Right lobe of liver (tissue), 6 donors: ENCODE measurements at regions not wholly inside any gene's neighbourhood (a gene's known extent, or its start where the extent isn't known, plus 50 kb on each side); places are given as distances from the start of the nearest gene placed in this dataset.

Experiments
- ATAC-seq, 4 donors: fragments of 200-7000 bp; cut with Tn5 transposase; one replicate each; pipeline ENCODE4 v1.9.1; 2020; ENCODE audit warnings: mild to moderate bottlenecking in 4 of 4, moderate library complexity in 4 of 4
- DNase-seq, 3 donors: peaks; one replicate each; pipeline ENCODE4 v3.0.0-alpha.2; 2020
- H3K27ac ChIP-seq, 3 donors: fragments of 200-600 bp; one replicate each; pipeline ENCODE4 v1.8.0; 2022
- H3K27me3 ChIP-seq, 2 donors: fragments of 200-600 bp; one replicate each; pipeline ENCODE4 v1.8.0; 2022
- H3K36me3 ChIP-seq, 4 donors: fragments of 200-600 bp; sonication (generic) in 1 of 4; one replicate each; pipeline versions ENCODE4 v1.5.1 to v1.8.0; 2017 to 2022; ENCODE audit warnings: control low read depth in 1 of 4
- H3K4me1 ChIP-seq, 4 donors: fragments of 200-600 bp; sonication (generic) in 1 of 4; one replicate each; pipeline versions ENCODE4 v1.5.1 to v1.8.0; 2017 to 2022; ENCODE audit warnings: control low read depth in 1 of 4
- H3K4me3 ChIP-seq, 3 donors: fragments of 200-600 bp; one replicate each; pipeline ENCODE4 v1.8.0; 2022
- H3K9me3 ChIP-seq, 4 donors: fragments of 200-600 bp; sonication (generic) in 1 of 4; one replicate each; pipeline versions ENCODE4 v1.5.1 to v1.8.0; 2017 to 2022; ENCODE audit warnings: control low read depth in 1 of 4
- POLR2A ChIP-seq: fragments of 450-650 bp; IDR thresholded peaks from one replicate; pipeline ENCODE4 v1.6.1; 2017; ENCODE audit warnings: antibody characterized with exemption, mild to moderate bottlenecking
- WGBS: methylation state at CpG from one replicate; pipeline ENCODE4 v1.1.6; 2018; ENCODE audit warnings: low coverage, low lambda C conversion rate; ENCODE audit not compliant: insufficient coverage; ENCODE audit errors: missing lambda C conversion rate; 5-methylcytosine and 5-hydroxymethylcytosine counted together
- intact Hi-C, 2 donors: fragments of 100-400 bp; cut with DNase I; formaldehyde crosslinking; loops; one replicate each; pipeline versions ENCODE4 v1.11.2 to v1.14.1; 2022
- TF ChIP-seq, protein P1 (sequence below), 4 donors: fragments of 200-600 bp in 3 of 4; fragments of 450-650 bp in 1 of 4; IDR thresholded peaks; one replicate each; pipeline versions ENCODE4 v1.5.1 to v1.8.0; 2016 to 2022; ENCODE audit warnings: antibody characterized with exemption in 4 of 4, mild to moderate bottlenecking in 2 of 4
- donor health status: DM: no; HTN: yes; CAD: no.
- donor health status: DM: no; HTN: no; CAD: no.
- donor health status: DM: no; HTN: no; CAD: no.
- donor health status: DM: no; HTN: yes; CAD: no.
- donor health status: DM: no; HTN: yes; CAD: no.

- H3K27ac ChIP-seq = no peak overlapping the region
- no peak overlapping the region for H3K4me3 ChIP-seq
- no peaks in the 10 kb centered on the region for H3K9me3 ChIP-seq
- H3K4me1 ChIP-seq = no peaks in the 10 kb centered on the region
- intact Hi-C loops = no loop called here
- 67% methylated on average over 5 of the region's 5 CpGs for WGBS
- no peak for DNase-seq
- no peaks in the 10 kb centered on the region for H3K36me3 ChIP-seq
- H3K27me3 ChIP-seq = no peaks in the 10 kb centered on the region
- ATAC-seq = no peak
- TF ChIP-seq, protein P1, sequence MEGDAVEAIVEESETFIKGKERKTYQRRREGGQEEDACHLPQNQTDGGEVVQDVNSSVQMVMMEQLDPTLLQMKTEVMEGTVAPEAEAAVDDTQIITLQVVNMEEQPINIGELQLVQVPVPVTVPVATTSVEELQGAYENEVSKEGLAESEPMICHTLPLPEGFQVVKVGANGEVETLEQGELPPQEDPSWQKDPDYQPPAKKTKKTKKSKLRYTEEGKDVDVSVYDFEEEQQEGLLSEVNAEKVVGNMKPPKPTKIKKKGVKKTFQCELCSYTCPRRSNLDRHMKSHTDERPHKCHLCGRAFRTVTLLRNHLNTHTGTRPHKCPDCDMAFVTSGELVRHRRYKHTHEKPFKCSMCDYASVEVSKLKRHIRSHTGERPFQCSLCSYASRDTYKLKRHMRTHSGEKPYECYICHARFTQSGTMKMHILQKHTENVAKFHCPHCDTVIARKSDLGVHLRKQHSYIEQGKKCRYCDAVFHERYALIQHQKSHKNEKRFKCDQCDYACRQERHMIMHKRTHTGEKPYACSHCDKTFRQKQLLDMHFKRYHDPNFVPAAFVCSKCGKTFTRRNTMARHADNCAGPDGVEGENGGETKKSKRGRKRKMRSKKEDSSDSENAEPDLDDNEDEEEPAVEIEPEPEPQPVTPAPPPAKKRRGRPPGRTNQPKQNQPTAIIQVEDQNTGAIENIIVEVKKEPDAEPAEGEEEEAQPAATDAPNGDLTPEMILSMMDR (IDR thresholded peaks at IDR 0.05) = no peak
- no peak for TF ChIP-seq POLR2A
Observed at GRCh38 chr11:13107544-13108044, 98.5 kb downstream of the RASSF10 start.

- TF ChIP-seq, protein P1 (IDR thresholded peaks at IDR 0.05) = no peak
- TF ChIP-seq POLR2A = no peak
- Histone ChIP-seq H3K27me3 (no peaks in the 10 kb centered on the region), H3K4me1 (no peaks in the 10 kb centered on the region), H3K27ac (no peak overlapping the region), H3K4me3 (no peak overlapping the region), H3K9me3 (no peaks in the 10 kb centered on the region), H3K36me3 (no peaks in the 10 kb centered on the region)
- intact Hi-C loops = no loop called here
- ATAC-seq (no peak), DNase-seq (no peak)
- WGBS = 89% methylated on average over 2 of the region's 2 CpGs
Observed at GRCh38 chr11:13108416-13108815, 99.3 kb downstream of the RASSF10 start.

GRCh38 chr11:13109616-13110015 lies 100.5 kb downstream of the RASSF10 start:
- no peak for DNase-seq
- no peaks in the 10 kb centered on the region for H3K36me3 ChIP-seq
- 57% methylated on average over 1 of the region's 1 CpG for WGBS
- H3K4me3 ChIP-seq = no peak overlapping the region
- no peaks in the 10 kb centered on the region for H3K9me3 ChIP-seq
- no peaks in the 10 kb centered on the region for H3K27me3 ChIP-seq
- intact Hi-C loops = no loop called here
- no peak for ATAC-seq
- no peak for TF ChIP-seq POLR2A
- TF ChIP-seq, protein P1 (IDR thresholded peaks at IDR 0.05) = no peak
- no peaks in the 10 kb centered on the region for H3K4me1 ChIP-seq
- no peak overlapping the region for H3K27ac ChIP-seq

DNA sequence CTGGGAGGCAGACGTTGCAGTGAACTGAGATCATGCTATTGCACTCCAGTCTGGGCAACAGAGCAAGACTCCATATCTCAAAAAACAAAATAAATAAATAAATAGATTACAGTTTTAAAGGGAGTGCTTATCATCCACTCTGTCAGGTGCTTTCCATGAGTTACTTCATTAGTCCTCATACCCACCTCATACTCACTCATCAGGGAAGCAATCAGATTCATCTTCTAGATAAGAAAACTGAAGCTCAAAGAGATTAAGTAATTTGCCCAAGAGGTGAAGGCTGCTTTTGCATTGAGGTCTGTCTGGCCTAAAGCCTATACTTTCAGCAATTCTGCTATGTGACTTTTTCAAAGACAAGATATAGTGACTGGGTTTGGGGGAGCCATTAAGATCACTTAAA lies 101.0 kb downstream of the RASSF10 start:
- WGBS = 86% methylated on average over 1 of the region's 1 CpG
- ATAC-seq (no peak), DNase-seq (no peak)
- no peak for TF ChIP-seq POLR2A
- TF ChIP-seq, protein P1 (IDR thresholded peaks at IDR 0.05) = no peak
- intact Hi-C loops = no loop called here
- H3K4me3 ChIP-seq = no peak overlapping the region
- H3K36me3 ChIP-seq = no peaks in the 10 kb centered on the region
- no peaks in the 10 kb centered on the region for H3K9me3 ChIP-seq
- no peaks in the 10 kb centered on the region for H3K27me3 ChIP-seq
- no peak overlapping the region for H3K27ac ChIP-seq
- H3K4me1 ChIP-seq = no peaks in the 10 kb centered on the region
